NCI-H774 (cell line): ENCODE measurements at regions not wholly inside any gene's neighbourhood (a gene's known extent, or its start where the extent isn't known, plus 50 kb on each side); places are given as distances from the start of the nearest gene placed in this dataset.

Source experiments
- DNase-seq: peaks from one replicate; lab custom pipeline; 2025; lab: John Stamatoyannopoulos, UW

DNA sequence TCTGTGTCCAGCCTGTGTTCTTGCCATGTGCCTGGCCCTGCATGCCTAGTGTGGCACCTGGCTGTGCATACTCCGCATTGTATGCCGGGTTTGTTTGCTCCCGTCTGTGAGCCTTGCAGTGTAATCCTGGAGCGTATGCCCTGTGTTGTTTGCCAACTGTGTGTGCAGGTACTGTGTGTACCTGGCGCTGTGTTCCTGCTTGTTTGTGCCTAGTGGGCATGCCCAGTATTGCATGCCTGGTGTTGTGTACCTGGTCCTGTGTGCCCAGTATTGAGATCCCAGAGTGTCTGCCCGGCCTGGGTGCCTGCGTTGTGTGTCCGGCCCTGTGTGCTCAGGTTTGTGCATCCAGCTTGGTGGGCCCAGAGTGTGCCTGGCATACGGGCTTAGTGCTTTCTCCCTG lies 54.5 kb upstream of the CHRNA7 start:
- peak; percentile 30 for DNase-seq

DNA sequence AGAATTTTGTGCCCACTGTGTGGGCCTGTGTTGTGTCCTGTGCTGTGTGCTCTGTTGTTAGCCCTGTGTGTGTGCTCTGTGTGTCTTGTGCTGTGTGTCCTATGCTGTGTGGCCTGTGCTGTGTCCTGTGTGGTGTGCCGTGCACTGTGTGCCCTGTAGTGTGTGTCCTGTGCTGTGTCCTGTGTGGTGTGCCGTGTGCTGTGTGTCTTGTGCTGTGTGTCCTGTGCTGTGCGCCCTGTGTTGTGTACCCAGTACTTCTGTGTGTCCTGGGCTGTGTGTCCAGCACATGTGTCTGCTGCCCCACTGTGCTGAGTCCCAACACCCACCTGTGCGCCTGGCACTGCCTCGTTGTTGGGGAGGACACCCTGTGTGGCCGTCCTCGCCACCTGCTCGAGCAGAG lies 53.2 kb upstream of the CHRNA7 start:
- DNase-seq, result no peak

DNA sequence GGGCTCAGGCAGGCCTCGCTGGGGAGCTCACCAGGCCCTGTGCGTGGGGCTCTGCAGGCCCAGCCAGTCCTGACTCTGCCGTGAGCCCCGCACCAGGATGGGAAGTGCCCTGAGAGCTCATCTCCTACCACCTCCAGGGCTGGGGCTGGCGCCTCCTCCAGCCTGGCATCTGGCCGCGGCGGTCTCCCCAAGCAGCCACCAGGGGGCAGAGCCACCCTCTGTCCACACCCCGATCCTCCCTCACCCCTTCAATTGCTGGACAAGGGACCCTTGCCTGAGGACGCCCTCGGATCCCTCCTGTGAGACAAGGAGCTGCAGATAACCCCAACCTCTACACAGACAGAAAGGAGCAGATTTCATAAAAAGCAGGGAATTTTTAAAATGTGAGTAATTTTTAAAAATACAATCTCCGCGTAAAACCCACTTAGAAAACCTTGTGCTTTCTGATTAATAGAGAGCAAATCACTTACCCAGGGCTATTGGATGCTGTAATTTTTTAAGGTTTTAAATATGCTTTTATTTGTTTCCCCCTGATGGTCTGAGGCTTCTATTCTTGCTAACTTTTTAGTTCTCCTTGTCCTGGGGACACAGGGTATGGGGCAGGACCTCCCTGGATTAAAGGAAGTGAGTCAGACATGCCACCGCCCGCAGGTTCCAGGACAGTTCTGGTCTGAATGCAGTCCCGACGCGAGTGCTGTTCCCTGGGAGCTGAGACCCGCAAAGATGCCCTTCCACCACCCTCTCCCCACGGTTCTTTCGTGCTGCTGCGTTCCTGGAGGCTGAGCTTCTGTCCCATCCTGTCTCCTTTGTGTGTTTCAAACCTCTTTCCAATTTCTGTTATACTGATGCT lies 52.3 kb upstream of the CHRNA7 start:
- DNase-seq, result peak; percentile 14
